HCT116 (cell line): ENCODE measurements at regions not wholly inside any gene's neighbourhood (a gene's known extent, or its start where the extent isn't known, plus 50 kb on each side); places are given as distances from the start of the nearest gene placed in this dataset.

ENCODE experiments used
- CEBPB ChIP-seq: IDR thresholded peaks from 2 replicates; pipeline ENCODE4 v1.6.1; 2012; ENCODE audit warnings: low read depth
- EGR1 ChIP-seq: IDR thresholded peaks from 2 replicates; pipeline ENCODE4 v1.6.1; 2012; ENCODE audit warnings: low read depth
- EZH2 ChIP-seq: fragments of 200-600 bp; sonication (generic); IDR thresholded peaks from 2 replicates; pipeline ENCODE4 v1.6.1; 2017; ENCODE audit warnings: antibody characterized with exemption, mixed run types
- EZH2phosphoT487 ChIP-seq: fragments of 200-600 bp; IDR thresholded peaks from 2 replicates; pipeline ENCODE4 v1.6.1; 2018; ENCODE audit warnings: antibody characterized with exemption, borderline replicate concordance
- JUND ChIP-seq: IDR thresholded peaks from 2 replicates; pipeline ENCODE4 v1.6.1; 2012
- POLR2A ChIP-seq: IDR thresholded peaks from 2 replicates; pipeline ENCODE4 v1.7.0; 2011; ENCODE audit warnings: borderline replicate concordance; ENCODE audit not compliant: insufficient read depth, insufficient read length; ENCODE audit errors: extremely low read depth
- POLR2AphosphoS5 ChIP-seq: IDR thresholded peaks from 2 replicates; pipeline ENCODE4 v1.6.1; 2011; ENCODE audit warnings: mild to moderate bottlenecking, low read depth, low read length, moderate library complexity
- RAD21 ChIP-seq: IDR thresholded peaks from 2 replicates; pipeline ENCODE4 v1.6.1; 2012; ENCODE audit warnings: low read depth, mild to moderate bottlenecking
- SRF ChIP-seq: IDR thresholded peaks from 2 replicates; pipeline ENCODE4 v1.6.1; 2012; ENCODE audit warnings: low read depth
- ZNF274 ChIP-seq: fragments of 200-500 bp; sonication (Bioruptor generic); IDR thresholded peaks from 2 replicates; pipeline ENCODE4 v1.6.1; 2014; ENCODE audit warnings: mild to moderate bottlenecking, low read depth, low read length, inconsistent platforms
- TF ChIP-seq, protein P1 (sequence below), 3 experiments: fragments of 200-600 bp in 1 of 3; sonication (generic) in 1 of 3; IDR thresholded peaks in 2 of 3; conservative IDR thresholded peaks in 1 of 3; 2 replicates each; pipeline ENCODE4 v1.5.1; 2012 to 2017; ENCODE audit warnings: low read depth in 2 of 3, low read length in 2 of 3, antibody characterized with exemption in 1 of 3, borderline replicate concordance in 1 of 3, control low read depth in 1 of 3, mild to moderate bottlenecking in 1 of 3, mixed read lengths in 1 of 3, mixed run types in 1 of 3, moderate library complexity in 1 of 3; ENCODE audit not compliant: insufficient read depth in 1 of 3

DNA sequence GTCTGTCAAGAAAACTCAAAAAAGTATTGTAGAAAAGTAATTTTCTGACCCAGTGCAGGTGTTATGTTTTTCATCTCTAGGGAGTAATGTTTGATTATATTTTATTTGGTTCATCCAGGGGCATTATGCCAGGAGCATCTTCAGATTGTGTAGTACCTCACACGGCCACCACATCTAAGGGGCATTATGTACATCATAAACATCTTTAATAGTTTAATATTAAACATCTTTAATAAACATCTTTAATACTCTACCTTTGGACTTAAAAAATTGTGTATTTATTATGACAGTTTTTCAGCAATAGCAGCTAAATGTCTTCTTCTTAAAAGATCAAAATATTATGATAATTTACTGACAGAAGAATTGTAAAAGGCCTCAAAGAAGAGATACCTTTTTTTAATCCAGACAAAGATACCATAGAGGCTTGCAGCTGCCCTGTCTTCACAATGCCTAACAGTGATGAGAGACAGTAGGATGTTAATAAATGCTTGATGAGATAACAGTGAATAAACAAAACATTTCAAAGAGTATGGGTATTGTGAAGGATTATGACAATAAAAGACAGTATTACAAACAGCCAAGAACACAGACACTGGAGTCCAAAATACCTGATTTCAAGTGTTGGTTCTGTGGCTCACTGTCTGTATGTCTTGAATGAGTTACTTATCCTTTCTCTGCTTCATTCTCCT is 240.9 kb upstream of the ADGRL2 start:
- no peak for TF ChIP-seq EZH2phosphoT487
- TF ChIP-seq, protein P1, sequence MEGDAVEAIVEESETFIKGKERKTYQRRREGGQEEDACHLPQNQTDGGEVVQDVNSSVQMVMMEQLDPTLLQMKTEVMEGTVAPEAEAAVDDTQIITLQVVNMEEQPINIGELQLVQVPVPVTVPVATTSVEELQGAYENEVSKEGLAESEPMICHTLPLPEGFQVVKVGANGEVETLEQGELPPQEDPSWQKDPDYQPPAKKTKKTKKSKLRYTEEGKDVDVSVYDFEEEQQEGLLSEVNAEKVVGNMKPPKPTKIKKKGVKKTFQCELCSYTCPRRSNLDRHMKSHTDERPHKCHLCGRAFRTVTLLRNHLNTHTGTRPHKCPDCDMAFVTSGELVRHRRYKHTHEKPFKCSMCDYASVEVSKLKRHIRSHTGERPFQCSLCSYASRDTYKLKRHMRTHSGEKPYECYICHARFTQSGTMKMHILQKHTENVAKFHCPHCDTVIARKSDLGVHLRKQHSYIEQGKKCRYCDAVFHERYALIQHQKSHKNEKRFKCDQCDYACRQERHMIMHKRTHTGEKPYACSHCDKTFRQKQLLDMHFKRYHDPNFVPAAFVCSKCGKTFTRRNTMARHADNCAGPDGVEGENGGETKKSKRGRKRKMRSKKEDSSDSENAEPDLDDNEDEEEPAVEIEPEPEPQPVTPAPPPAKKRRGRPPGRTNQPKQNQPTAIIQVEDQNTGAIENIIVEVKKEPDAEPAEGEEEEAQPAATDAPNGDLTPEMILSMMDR (IDR thresholded peaks at IDR 0.05 in 2 of 3, conservative IDR thresholded peaks at IDR 0.05 in 1 of 3; ENCODE audit: borderline replicate concordance in 1 of 3, insufficient read depth in 1 of 3, low read depth in 2 of 3, low read length in 2 of 3): no peak
- no peak for TF ChIP-seq POLR2A
- no peak for TF ChIP-seq EZH2
- no peak for TF ChIP-seq JUND
- TF ChIP-seq SRF: no peak
- TF ChIP-seq ZNF274: no peak
- no peak for TF ChIP-seq CEBPB
- no peak for TF ChIP-seq EGR1
- TF ChIP-seq RAD21: no peak
- no peak for TF ChIP-seq POLR2AphosphoS5
